Caco-2 (cell line): ENCODE measurements at regions not wholly inside any gene's neighbourhood (a gene's known extent, or its start where the extent isn't known, plus 50 kb on each side); places are given as distances from the start of the nearest gene placed in this dataset.

Source experiments
- BruUV-seq: library from RNA; stranded (reverse); fragments of 400-500 nt; replicated peaks from 2 replicates; lab custom pipeline; 2021; lab: Mats Ljungman, UMichigan
- CTCF ChIA-PET: fragments of 300-600 bp; sonication (Branson Sonifier 250); formaldehyde crosslinking; loops from one replicate; lab custom pipeline; 2022; ENCODE audit warnings: antibody characterized with exemption; lab: Charles Lee
- POLR2A ChIA-PET: fragments of 300-600 bp; sonication (Branson Sonifier 250); formaldehyde crosslinking; loops from one replicate; lab custom pipeline; 2022; ENCODE audit warnings: antibody characterized with exemption; lab: Charles Lee
- DNase-seq, 2 experiments: peaks; one replicate each; pipeline versions ENCODE4 v3.0.0 to v3.0.0-alpha.2; 2020 to 2022
- H3K27me3 ChIP-seq: replicated peaks from 2 replicates; pipeline ENCODE4 v1.6.0; 2011; ENCODE audit warnings: low read length; ENCODE audit not compliant: control insufficient read depth, insufficient read depth
- H3K36me3 ChIP-seq: 2 replicates; pipeline ENCODE4 v1.5.1; 2011; ENCODE audit warnings: low read length; ENCODE audit not compliant: control insufficient read depth, insufficient read depth
- H3K4me1 ChIP-seq: fragments of 250-450 bp; sonication (Bioruptor Pico); 2 replicates; pipeline ENCODE4 v1.5.1; 2020; ENCODE audit warnings: mild to moderate bottlenecking
- H3K4me3 ChIP-seq: 2 replicates; pipeline ENCODE4 v1.5.1; 2011; ENCODE audit warnings: low read depth, mild to moderate bottlenecking, control low read depth, low read length
- H3K9me3 ChIP-seq: fragments of 250-450 bp; sonication (Bioruptor Pico); 2 replicates; pipeline ENCODE4 v1.5.1; 2020; ENCODE audit warnings: mild to moderate bottlenecking, moderate library complexity
- H3K27ac Mint-ChIP-seq: one replicate; pipeline ENCODE4 v1.8.0; 2022; ENCODE audit warnings: mixed read lengths; ENCODE audit not compliant: unreplicated experiment
- H3K27me3 Mint-ChIP-seq: one replicate; pipeline ENCODE4 v1.8.0; 2022; ENCODE audit warnings: mixed read lengths; ENCODE audit not compliant: insufficient read depth, unreplicated experiment
- H3K36me3 Mint-ChIP-seq: one replicate; pipeline ENCODE4 v1.8.0; 2022; ENCODE audit warnings: mild to moderate bottlenecking, mixed read lengths; ENCODE audit not compliant: insufficient read depth, unreplicated experiment
- H3K4me1 Mint-ChIP-seq: one replicate; pipeline ENCODE4 v1.8.0; 2022; ENCODE audit warnings: low read depth, mixed read lengths; ENCODE audit not compliant: unreplicated experiment
- H3K4me3 Mint-ChIP-seq: one replicate; pipeline ENCODE4 v1.8.0; 2022; ENCODE audit warnings: mild to moderate bottlenecking, moderate library complexity, mixed read lengths; ENCODE audit not compliant: unreplicated experiment
- H3K9me3 Mint-ChIP-seq: one replicate; pipeline ENCODE4 v1.8.0; 2022; ENCODE audit warnings: mixed read lengths; ENCODE audit not compliant: unreplicated experiment
- CTCF ChIP-seq, 2 experiments: fragments of 200-600 bp in 1 of 2; IDR thresholded peaks; 1 replicate in 1 of 2; 2 replicates in 1 of 2; pipeline versions ENCODE4 v1.5.1 to v1.8.0; 2011 to 2022; ENCODE audit warnings: antibody characterized with exemption in 1 of 2, control low read depth in 1 of 2, inconsistent platforms in 1 of 2, low read depth in 1 of 2, low read length in 1 of 2, mild to moderate bottlenecking in 1 of 2, moderate library complexity in 1 of 2; ENCODE audit not compliant: insufficient read depth in 1 of 2, severe bottlenecking in 1 of 2, unreplicated experiment in 1 of 2
- intact Hi-C: fragments of 100-400 bp; cut with micrococcal nuclease; formaldehyde crosslinking; loops from one replicate; pipeline ENCODE4 v1.10.0; 2022; ENCODE audit not compliant: unreplicated experiment

- BruUV-seq, result no TSS peak
- no peak overlapping the region for H3K27ac Mint-ChIP-seq
- H3K27me3 Mint-ChIP-seq, result no peaks in the 10 kb centered on the region
- Histone ChIP-seq H3K27me3 (no peaks in the 10 kb centered on the region), H3K9me3 (no peaks in the 10 kb centered on the region; the same call in 1 of the 2 replicates), H3K36me3 (no peaks in the 10 kb centered on the region), H3K4me3 (no peak overlapping the region), H3K4me1 (peaks cover 11% of the 10 kb centered on the region)
- H3K9me3 Mint-ChIP-seq, result peaks cover 9% of the 10 kb centered on the region
- no peak for TF ChIP-seq CTCF (IDR thresholded peaks at IDR 0.05; ENCODE audit: insufficient read depth in 1 of 2, low read depth in 1 of 2, low read length in 1 of 2, severe bottlenecking in 1 of 2, unreplicated experiment in 1 of 2)
- DNase-seq, result no peak
- H3K36me3 Mint-ChIP-seq, result no peaks in the 10 kb centered on the region
- CTCF ChIA-PET, result no interaction called here
- POLR2A ChIA-PET, result no interaction called here
- H3K4me3 Mint-ChIP-seq, result no peak overlapping the region
- H3K4me1 Mint-ChIP-seq, result peaks cover 10% of the 10 kb centered on the region
- intact Hi-C loops, result no loop called here
Observed at GRCh38 chr17:71937914-71938313, 182.9 kb upstream of the SOX9 start.

GRCh38 chr17:71938340-71939010, 182.3 kb upstream of the SOX9 start:
- H3K27ac Mint-ChIP-seq, result no peak overlapping the region

GRCh38 chr17:71941920-71942319, 178.9 kb upstream of the SOX9 start:
- Mint-ChIP-seq H3K36me3 (no peaks in the 10 kb centered on the region), H3K27ac (no peak overlapping the region), H3K4me1 (peaks cover 7% of the 10 kb centered on the region), H3K27me3 (no peaks in the 10 kb centered on the region), H3K9me3 (peaks cover 27% of the 10 kb centered on the region), H3K4me3 (no peak overlapping the region)
- intact Hi-C loops, result no loop called here
- Histone ChIP-seq H3K27me3 (no peaks in the 10 kb centered on the region), H3K9me3 (no peaks in the 10 kb centered on the region; the same call in 1 of the 2 replicates), H3K4me1 (peaks cover 6% of the 10 kb centered on the region), H3K36me3 (no peaks in the 10 kb centered on the region), H3K4me3 (no peak overlapping the region)
- ChIA-PET CTCF (no interaction called here), POLR2A (no interaction called here)
- DNase-seq, result no peak
- no TSS peak for BruUV-seq
- TF ChIP-seq CTCF (IDR thresholded peaks at IDR 0.05; ENCODE audit: insufficient read depth in 1 of 2, low read depth in 1 of 2, low read length in 1 of 2, severe bottlenecking in 1 of 2, unreplicated experiment in 1 of 2), result no peak

More at GRCh38 chr17:71938340-71939010, 182.3 kb upstream of the SOX9 start:
- no peaks in the 10 kb centered on the region; the same call in 1 of the 2 replicates for H3K9me3 ChIP-seq
- H3K9me3 Mint-ChIP-seq, result peaks cover 9% of the 10 kb centered on the region
- no peak for DNase-seq
- H3K27me3 Mint-ChIP-seq, result no peaks in the 10 kb centered on the region
- no peak overlapping the region for H3K4me3 ChIP-seq
- H3K4me1 ChIP-seq, result peaks cover 11% of the 10 kb centered on the region
- intact Hi-C loops, result no loop called here
- ChIA-PET CTCF (no interaction called here), POLR2A (no interaction called here)
- no peaks in the 10 kb centered on the region for H3K27me3 ChIP-seq
- BruUV-seq, result no TSS peak
- H3K4me3 Mint-ChIP-seq, result no peak overlapping the region
- no peaks in the 10 kb centered on the region for H3K36me3 ChIP-seq
- TF ChIP-seq CTCF (IDR thresholded peaks at IDR 0.05; ENCODE audit: insufficient read depth in 1 of 2, low read depth in 1 of 2, low read length in 1 of 2, severe bottlenecking in 1 of 2, unreplicated experiment in 1 of 2), result no peak
- H3K36me3 Mint-ChIP-seq, result no peaks in the 10 kb centered on the region
- peaks cover 10% of the 10 kb centered on the region for H3K4me1 Mint-ChIP-seq
